GM12878 (cell line): ENCODE measurements at regions not wholly inside any gene's neighbourhood (a gene's known extent, or its start where the extent isn't known, plus 50 kb on each side); places are given as distances from the start of the nearest gene placed in this dataset.

Source experiments
- CTCF ChIP-seq, 3 experiments: IDR thresholded peaks in 2 of 3; conservative IDR thresholded peaks in 1 of 3; 2 replicates each; pipeline ENCODE4 v1.5.1; 2011; ENCODE audit warnings: low read depth in 3 of 3, low read length in 3 of 3, mild to moderate bottlenecking in 3 of 3, control low read depth in 2 of 3, moderate library complexity in 2 of 3, inconsistent platforms in 1 of 3, mixed read lengths in 1 of 3; ENCODE audit not compliant: control insufficient read depth in 2 of 3, insufficient read depth in 1 of 3; ENCODE audit errors: extremely low read depth in 1 of 3
- EP300 ChIP-seq, 2 experiments: fragments of 150-350 bp in 1 of 2; IDR thresholded peaks; 2 replicates each; pipeline ENCODE4 v1.6.1; 2011 to 2012; ENCODE audit warnings: low read depth in 2 of 2, low read length in 2 of 2, borderline replicate concordance in 1 of 2, improper control_type of control experiment in 1 of 2, inconsistent platforms in 1 of 2; ENCODE audit not compliant: control insufficient read depth in 1 of 2
- EZH2 ChIP-seq: IDR thresholded peaks from 2 replicates; pipeline ENCODE4 v1.6.1; 2012; ENCODE audit warnings: low read depth, mild to moderate bottlenecking, control low read depth, inconsistent platforms, low read length, borderline replicate concordance; ENCODE audit not compliant: control insufficient read depth
- KDM1A ChIP-seq: fragments of 200-600 bp; sonication (generic); IDR thresholded peaks from 2 replicates; pipeline ENCODE4 v1.6.1; 2016; ENCODE audit warnings: borderline replicate concordance
- NRF1 ChIP-seq: conservative IDR thresholded peaks from 2 replicates; pipeline ENCODE4 v1.6.1; 2011; ENCODE audit warnings: mild to moderate bottlenecking, low read depth, low read length, improper control_type of control experiment
- POLR2AphosphoS5 ChIP-seq: IDR thresholded peaks from 2 replicates; pipeline ENCODE4 v1.6.1; 2011; ENCODE audit warnings: mild to moderate bottlenecking, low read length, inconsistent platforms
- RAD51 ChIP-seq: fragments of 450-650 bp; IDR thresholded peaks from 2 replicates; pipeline ENCODE4 v1.6.1; 2016; ENCODE audit warnings: moderate library complexity, mild to moderate bottlenecking, inconsistent platforms
- RFX5 ChIP-seq: IDR thresholded peaks from 2 replicates; pipeline ENCODE4 v1.6.1; 2011; ENCODE audit warnings: low read depth, low read length, improper control_type of control experiment
- SIN3A ChIP-seq: IDR thresholded peaks from 2 replicates; pipeline ENCODE4 v1.6.1; 2012; ENCODE audit warnings: low read depth, low read length, improper control_type of control experiment
- SMAD1 ChIP-seq: fragments of 450-650 bp; IDR thresholded peaks from 2 replicates; pipeline ENCODE4 v1.6.1; 2018; ENCODE audit warnings: mild to moderate bottlenecking, low read depth; ENCODE audit not compliant: partially characterized antibody
- SP1 ChIP-seq: IDR thresholded peaks from one replicate; pipeline ENCODE4 v1.6.1; 2011; ENCODE audit warnings: low read depth, low read length
- ZNF274 ChIP-seq: IDR thresholded peaks from one replicate; pipeline ENCODE4 v1.8.0; 2011; ENCODE audit not compliant: insufficient read length, insufficient read depth

- TF ChIP-seq CTCF (IDR thresholded peaks at IDR 0.05 in 2 of 3, conservative IDR thresholded peaks at IDR 0.05 in 1 of 3; ENCODE audit: control insufficient read depth in 2 of 3, extremely low read depth in 1 of 3, insufficient read depth in 1 of 3, low read depth in 3 of 3, low read length in 3 of 3) (no peak), RFX5 (no peak), SIN3A (no peak), NRF1 (no peak), SP1 (no peak), KDM1A (no peak), ZNF274 (no peak), SMAD1 (no peak), POLR2AphosphoS5 (no peak), RAD51 (no peak), EZH2 (no peak), EP300 (IDR thresholded peaks at IDR 0.05; ENCODE audit: borderline replicate concordance in 1 of 2, control insufficient read depth in 1 of 2, low read depth in 2 of 2, low read length in 2 of 2) (no peak)
Measured at GRCh38 chr9:102309379-102309778, 570.9 kb upstream of the GRIN3A start.
